Epithelial cell of esophagus (primary cell): ENCODE measurements at regions not wholly inside any gene's neighbourhood (a gene's known extent, or its start where the extent isn't known, plus 50 kb on each side); places are given as distances from the start of the nearest gene placed in this dataset.

Experiments used
- DNase-seq: peaks from one replicate; pipeline ENCODE4 v3.0.0; 2010; ENCODE audit warnings: low read depth
- H3K4me3 ChIP-seq: 2 replicates; pipeline ENCODE4 v1.5.1; 2011; ENCODE audit warnings: mild to moderate bottlenecking, low read length, control low read depth
- CTCF ChIP-seq: IDR thresholded peaks from 2 replicates; pipeline ENCODE4 v1.5.1; 2011; ENCODE audit warnings: low read depth, mild to moderate bottlenecking, low read length, control low read depth, inconsistent platforms; ENCODE audit not compliant: insufficient read depth; ENCODE audit errors: missing control alignments

- TF ChIP-seq CTCF = no peak
- peak; percentile 95 for DNase-seq
- no peak overlapping the region for H3K4me3 ChIP-seq
These were observed 244.2 kb upstream of the CRY1 start for GRCh38 chr12:107337346-107338095.

DNA sequence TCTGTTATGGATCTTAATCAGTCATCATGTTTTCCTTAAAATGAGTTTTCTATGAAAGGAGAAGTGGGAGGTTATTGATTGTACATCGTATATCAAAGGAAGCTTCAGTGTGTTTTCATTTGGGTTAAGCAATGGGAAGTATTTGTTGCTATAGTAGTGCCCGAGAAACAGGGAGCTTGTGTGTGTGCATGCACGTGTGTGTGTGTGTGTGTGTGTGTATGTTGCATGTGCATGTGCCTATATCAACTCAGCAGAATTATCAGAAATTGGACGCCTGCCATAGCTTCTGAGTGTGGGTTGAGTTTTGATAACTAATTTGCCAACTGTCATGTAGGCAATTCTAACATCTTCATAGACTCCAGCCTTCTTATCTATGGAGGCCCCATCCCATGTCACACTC lies 246.1 kb upstream of the CRY1 start:
- DNase-seq = no peak
- no peak overlapping the region for H3K4me3 ChIP-seq
- TF ChIP-seq CTCF = no peak

- no peak for DNase-seq
- no peak overlapping the region for H3K4me3 ChIP-seq
- no peak for TF ChIP-seq CTCF
These were observed 246.6 kb upstream of the CRY1 start for GRCh38 chr12:107339932-107340331.

DNA sequence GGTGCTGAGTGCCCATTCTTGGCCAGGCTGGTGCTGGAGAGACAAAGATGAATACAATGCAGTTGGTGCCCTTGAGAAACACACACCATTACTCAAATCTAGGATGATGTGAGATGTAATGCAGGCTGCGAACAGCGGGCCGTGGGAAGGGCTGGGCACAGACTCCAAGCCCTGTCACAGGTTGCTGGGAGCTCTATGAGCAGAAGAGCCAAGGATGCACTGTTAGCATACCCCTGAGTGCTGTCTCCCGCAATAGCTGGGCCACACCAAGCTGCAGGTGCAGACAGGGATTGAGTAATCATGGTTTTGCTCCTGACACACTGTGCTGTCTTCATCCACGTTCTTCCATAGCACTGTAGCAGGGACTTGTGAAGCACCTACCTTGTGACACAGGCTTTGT lies 247.5 kb upstream of the CRY1 start:
- TF ChIP-seq CTCF = no peak
- no peak overlapping the region for H3K4me3 ChIP-seq
- DNase-seq = no peak

- peak; percentile 78 for DNase-seq
- no peak for TF ChIP-seq CTCF
These were observed 250.9 kb upstream of the CRY1 start for GRCh38 chr12:107344035-107344808.

DNA sequence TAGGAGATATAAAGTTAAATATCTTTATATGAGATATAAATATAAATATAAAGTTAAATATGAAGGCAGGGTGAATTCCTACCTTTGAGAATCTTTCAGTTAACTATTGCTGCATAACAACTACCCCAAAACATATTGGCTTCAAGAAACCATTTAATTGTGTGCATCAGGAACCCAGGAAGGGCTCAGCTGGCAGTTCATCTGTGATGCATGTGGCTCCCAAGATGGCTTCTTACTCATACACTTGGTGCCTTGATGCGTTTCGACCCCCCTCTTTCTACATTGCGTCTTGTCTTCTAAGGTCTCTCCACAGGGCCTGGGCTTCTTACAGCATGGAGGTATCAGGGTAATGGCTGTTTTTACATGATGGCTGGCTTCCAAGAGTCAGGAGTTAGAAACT lies 253.9 kb upstream of the CRY1 start:
- no peak for TF ChIP-seq CTCF

More at GRCh38 chr12:107344035-107344808, 250.9 kb upstream of the CRY1 start:
- H3K4me3 ChIP-seq = no peak overlapping the region

More for the DNA sequence above, 253.9 kb upstream of the CRY1 start:
- no peak for DNase-seq
- no peak overlapping the region for H3K4me3 ChIP-seq
